Activated CD4-positive, alpha-beta T cell treated with anti-CD3 and anti-CD28 coated beads for 36 hours (primary cell): ENCODE measurements at regions not wholly inside any gene's neighbourhood (a gene's known extent, or its start where the extent isn't known, plus 50 kb on each side); places are given as distances from the start of the nearest gene placed in this dataset.
"Not testable (repeated sequence)": the region's sequence is repeated elsewhere in the genome, so short reads cannot be mapped to it uniquely, and the experiment has no call there.

Experiments used
- ATAC-seq: fragments of 200-7000 bp; cut with Tn5 transposase; one replicate; pipeline ENCODE4 v1.10.0; 2021; ENCODE audit warnings: mild to moderate bottlenecking, moderate library complexity
- CTCF ChIA-PET: fragments of 350-600 bp; sonication (Branson Sonifier 250); formaldehyde crosslinking; loops from one replicate; lab custom pipeline; 2021; ENCODE audit warnings: antibody characterized with exemption; lab: Charles Lee
- POLR2A ChIA-PET: fragments of 350-600 bp; sonication (Branson Sonifier 250); formaldehyde crosslinking; loops from one replicate; lab custom pipeline; 2021; ENCODE audit warnings: antibody characterized with exemption, inconsistent platforms; lab: Charles Lee
- DNase-seq: peaks from one replicate; pipeline ENCODE4 v3.0.0-alpha.2; 2020
- H3K27ac Mint-ChIP-seq: one replicate; pipeline ENCODE4 v1.8.0; 2021; ENCODE audit warnings: mixed read lengths
- H3K27me3 Mint-ChIP-seq: one replicate; pipeline ENCODE4 v1.8.0; 2021; ENCODE audit warnings: mixed read lengths
- H3K36me3 Mint-ChIP-seq: one replicate; pipeline ENCODE4 v1.8.0; 2021; ENCODE audit warnings: low read depth, mixed read lengths
- H3K4me1 Mint-ChIP-seq: one replicate; pipeline ENCODE4 v1.8.0; 2021; ENCODE audit warnings: mixed read lengths
- H3K4me3 Mint-ChIP-seq: one replicate; pipeline ENCODE4 v1.8.0; 2021; ENCODE audit warnings: mild to moderate bottlenecking, moderate library complexity, mixed read lengths
- H3K9me3 Mint-ChIP-seq: one replicate; pipeline ENCODE4 v1.8.0; 2021; ENCODE audit warnings: low read depth, mixed read lengths
- intact Hi-C, 2 experiments: fragments of 100-400 bp; cut with DNase I in 1 of 2; cut with micrococcal nuclease in 1 of 2; formaldehyde crosslinking; loops; one replicate each; pipeline versions ENCODE4 v1.14.2 to v1.15.1; 2022 to 2024; cut with DNase I, micrococcal nuclease

- POLR2A ChIA-PET, DNase-seq, H3K36me3 Mint-ChIP-seq, H3K27me3 Mint-ChIP-seq, H3K9me3 Mint-ChIP-seq, ATAC-seq, intact Hi-C loops: not testable (repeated sequence)
- CTCF ChIA-PET: interaction anchor here (0.5 to 9.3 kb wide), 19 partner anchors 11 to 208 kb away, joined by 3 to 137 read pairs (median 4); no protein-coding TSS in a partner anchor
- peaks cover 81% of the 10 kb centered on the region for H3K4me1 Mint-ChIP-seq
- peak overlapping the region; percentile 88 for H3K27ac Mint-ChIP-seq
- H3K4me3 Mint-ChIP-seq: peak overlapping the region; percentile 69
Observed at GRCh38 chr15:31440216-31440615, 113.6 kb downstream of the KLF13 start.

DNA sequence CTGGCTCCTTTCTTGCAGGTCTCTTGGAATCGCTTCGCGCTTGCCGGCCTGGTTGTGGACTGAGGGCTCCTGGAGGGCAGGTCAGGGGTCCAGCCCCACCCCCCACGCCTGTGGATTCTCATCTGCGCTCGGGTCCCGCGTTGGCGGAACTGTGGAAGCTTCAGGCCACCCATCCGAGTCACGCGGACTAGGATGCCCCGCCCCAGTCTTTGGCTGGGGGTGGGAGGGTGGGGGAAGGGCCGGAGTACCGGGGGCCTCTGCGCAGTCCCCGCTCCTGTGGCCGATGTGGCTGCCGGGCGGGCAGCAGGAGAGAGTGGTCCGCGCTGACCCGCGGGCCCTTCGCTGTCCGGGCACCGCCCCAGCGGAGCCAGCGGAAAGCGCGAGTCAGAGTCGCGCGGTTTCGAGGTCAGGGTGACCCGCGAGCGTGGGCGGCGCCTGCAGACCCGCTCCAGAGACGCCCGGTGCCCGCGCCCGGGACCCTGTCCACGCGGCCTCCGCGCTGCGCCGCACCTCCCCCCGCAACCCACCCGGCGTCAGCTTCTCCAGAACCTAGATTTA lies 114.2 kb downstream of the KLF13 start:
- CTCF ChIA-PET: interaction anchor here (0.5 to 9.3 kb wide), 7 partner anchors 14 to 116 kb away, joined by 3 to 137 read pairs (median 3); no protein-coding TSS in a partner anchor
- peak overlapping the region; percentile 88 for H3K27ac Mint-ChIP-seq
- peak; percentile 65 for DNase-seq
- peaks cover 75% of the 10 kb centered on the region for H3K4me1 Mint-ChIP-seq
- H3K4me3 Mint-ChIP-seq: peak overlapping the region; percentile 69
- POLR2A ChIA-PET: no interaction called here
- ATAC-seq: peak; percentile 7
- intact Hi-C loops: no loop called here
- no peaks in the 10 kb centered on the region for H3K36me3 Mint-ChIP-seq
- no peaks in the 10 kb centered on the region for H3K27me3 Mint-ChIP-seq
- no peaks in the 10 kb centered on the region for H3K9me3 Mint-ChIP-seq

- POLR2A ChIA-PET: no interaction called here
- Mint-ChIP-seq H3K4me3 (peak overlapping the region; percentile 8), H3K27ac (peak overlapping the region; percentile 4), H3K4me1 (peaks cover 61% of the 10 kb centered on the region), H3K27me3 (peaks cover 2% of the 10 kb centered on the region), H3K9me3 (no peaks in the 10 kb centered on the region), H3K36me3 (no peaks in the 10 kb centered on the region)
- ATAC-seq (no peak), DNase-seq (no peak)
- CTCF ChIA-PET: interaction anchor here (1.1 to 2.0 kb wide), 2 partner anchors 46 to 227 kb away, joined by 3 to 9 read pairs; no protein-coding TSS in a partner anchor
- intact Hi-C loops: loop anchor here in 1 of 2 experiments (2.0 kb wide), 1 partner anchor 17 kb away; no protein-coding TSS in a partner anchor
Observed at GRCh38 chr15:31442226-31442625, 115.6 kb downstream of the KLF13 start.

DNA sequence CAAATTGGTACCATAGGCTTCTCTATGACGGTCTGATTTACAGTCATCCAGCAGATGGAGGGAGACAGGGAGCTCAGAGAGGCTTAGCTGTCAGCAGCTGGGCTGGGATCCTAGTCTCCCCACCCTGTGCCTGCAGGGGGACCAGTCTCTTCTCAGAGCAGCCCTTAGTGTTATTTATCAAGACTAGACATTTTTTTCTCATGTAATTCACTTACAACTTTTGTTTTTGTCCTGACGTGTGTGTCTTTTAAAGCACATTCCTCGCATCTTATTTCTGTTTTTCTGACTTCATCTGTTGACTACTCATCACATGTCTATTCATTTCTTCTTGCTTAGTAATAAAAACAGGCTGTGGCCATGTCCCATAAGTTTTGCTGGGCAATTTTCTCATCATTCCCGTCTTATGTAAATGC lies 116.1 kb downstream of the KLF13 start:
- Mint-ChIP-seq H3K27me3 (peaks cover 2% of the 10 kb centered on the region), H3K27ac (no peak overlapping the region), H3K9me3 (no peaks in the 10 kb centered on the region), H3K4me3 (no peak overlapping the region), H3K4me1 (peaks cover 56% of the 10 kb centered on the region), H3K36me3 (no peaks in the 10 kb centered on the region)
- ChIA-PET POLR2A (no interaction called here), CTCF (interaction anchor here (0.9 to 2.0 kb wide), 5 partner anchors 37 to 228 kb away, joined by 3 to 9 read pairs (median 3); no protein-coding TSS in a partner anchor)
- ATAC-seq (no peak), DNase-seq (peak; percentile 38)
- intact Hi-C loops: loop anchor here in 1 of 2 experiments (2.0 kb wide), 1 partner anchor 16 kb away; no protein-coding TSS in a partner anchor

- peaks cover 2% of the 10 kb centered on the region for H3K27me3 Mint-ChIP-seq
- intact Hi-C loops: no loop called here
- no peaks in the 10 kb centered on the region for H3K36me3 Mint-ChIP-seq
- ATAC-seq (peak; percentile 10), DNase-seq (no peak)
- POLR2A ChIA-PET: no interaction called here
- CTCF ChIA-PET: no interaction called here
- peaks cover 46% of the 10 kb centered on the region for H3K4me1 Mint-ChIP-seq
- H3K9me3 Mint-ChIP-seq: no peaks in the 10 kb centered on the region
- H3K4me3 Mint-ChIP-seq: no peak overlapping the region
- H3K27ac Mint-ChIP-seq: no peak overlapping the region
Observed at GRCh38 chr15:31444844-31445243, 118.2 kb downstream of the KLF13 start.

DNA sequence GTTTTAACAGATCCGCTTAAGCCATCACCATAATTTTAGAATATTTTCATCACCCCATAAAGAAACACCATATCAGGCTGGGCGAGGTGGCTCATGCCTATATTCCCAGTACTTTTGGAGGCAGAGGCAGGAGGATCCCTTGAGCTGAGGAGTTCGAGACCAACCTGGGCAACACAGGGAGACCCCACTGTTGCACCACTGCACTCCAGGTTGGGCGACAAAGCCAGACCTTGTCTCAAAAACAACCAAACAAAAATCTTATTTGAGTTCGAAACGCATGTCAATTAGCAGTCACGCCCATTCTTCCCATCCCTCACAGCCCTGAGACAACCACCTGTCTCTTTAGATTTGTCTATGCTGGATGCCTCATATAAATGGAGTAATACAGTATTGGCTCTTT lies 119.9 kb downstream of the KLF13 start:
- H3K4me3 Mint-ChIP-seq: no peak overlapping the region
- peaks cover 39% of the 10 kb centered on the region for H3K4me1 Mint-ChIP-seq
- no peaks in the 10 kb centered on the region for H3K36me3 Mint-ChIP-seq
- ChIA-PET CTCF (no interaction called here), POLR2A (no interaction called here)
- DNase-seq: no peak
- intact Hi-C loops: no loop called here
- H3K27ac Mint-ChIP-seq: no peak overlapping the region
- ATAC-seq: no peak
- H3K27me3 Mint-ChIP-seq: peaks cover 2% of the 10 kb centered on the region
- peaks cover 3% of the 10 kb centered on the region for H3K9me3 Mint-ChIP-seq

DNA sequence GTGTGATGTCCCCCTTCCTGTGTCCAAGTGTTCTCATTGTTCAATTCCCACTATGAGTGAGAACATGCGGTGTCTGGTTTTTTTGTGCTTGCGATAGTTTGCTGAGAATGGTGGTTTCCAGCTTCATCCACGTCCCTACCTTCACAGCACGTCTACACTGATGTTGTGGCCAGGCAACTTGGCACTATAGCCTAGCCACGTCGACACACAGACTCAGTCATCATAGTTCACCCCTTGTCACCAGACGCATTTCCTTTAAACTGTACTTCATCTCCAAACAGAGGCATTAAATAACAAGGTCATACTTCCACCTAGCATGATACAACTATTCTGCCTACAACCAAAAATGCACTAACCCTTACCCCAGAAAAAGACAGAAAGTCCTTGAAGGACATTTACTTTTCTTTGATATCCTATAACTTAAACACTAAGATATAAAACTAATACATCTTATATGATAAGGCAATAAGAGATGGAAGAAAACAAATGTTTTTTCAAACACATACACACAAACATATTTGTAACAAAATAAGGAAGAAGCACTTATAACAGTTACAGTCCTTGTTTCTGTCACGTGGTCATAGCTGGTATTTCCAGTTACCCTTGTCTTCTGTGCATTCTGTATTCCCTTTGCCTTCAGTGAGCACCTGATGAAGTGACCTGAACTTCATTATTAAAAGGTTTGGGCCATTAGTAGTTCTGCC lies 121.4 kb downstream of the KLF13 start:
- Mint-ChIP-seq H3K4me3 (no peak overlapping the region), H3K27me3 (peaks cover 2% of the 10 kb centered on the region), H3K4me1 (peaks cover 25% of the 10 kb centered on the region), H3K9me3 (peaks cover 3% of the 10 kb centered on the region), H3K27ac (peak overlapping the region; percentile 15), H3K36me3 (no peaks in the 10 kb centered on the region)
- ChIA-PET CTCF (interaction anchor here (0.6 to 2.2 kb wide), 3 partner anchors 11 to 41 kb away, joined by 3 to 10 read pairs (median 9); no protein-coding TSS in a partner anchor), POLR2A (no interaction called here)
- intact Hi-C loops: no loop called here
- DNase-seq (no peak), ATAC-seq (no peak)

- ChIA-PET POLR2A (interaction anchor here (0.6 kb wide), 1 partner anchor 18 kb away, joined by 5 read pairs; no protein-coding TSS in a partner anchor), CTCF (interaction anchor here (0.6 to 2.2 kb wide), 4 partner anchors 11 to 103 kb away, joined by 3 to 10 read pairs (median 6); no protein-coding TSS in a partner anchor)
- H3K4me1 Mint-ChIP-seq: peaks cover 21% of the 10 kb centered on the region
- H3K36me3 Mint-ChIP-seq: no peaks in the 10 kb centered on the region
- H3K27ac Mint-ChIP-seq: peak overlapping the region; percentile 23
- no peak for DNase-seq
- no peak for ATAC-seq
- no peak overlapping the region for H3K4me3 Mint-ChIP-seq
- intact Hi-C loops: no loop called here
- H3K9me3 Mint-ChIP-seq: peaks cover 3% of the 10 kb centered on the region
- H3K27me3 Mint-ChIP-seq: peaks cover 2% of the 10 kb centered on the region
Observed at GRCh38 chr15:31448635-31448979, 122.0 kb downstream of the KLF13 start.

- no peak for ATAC-seq
Observed at GRCh38 chr15:31452595-31453557, 126.2 kb downstream of the KLF13 start.

DNA sequence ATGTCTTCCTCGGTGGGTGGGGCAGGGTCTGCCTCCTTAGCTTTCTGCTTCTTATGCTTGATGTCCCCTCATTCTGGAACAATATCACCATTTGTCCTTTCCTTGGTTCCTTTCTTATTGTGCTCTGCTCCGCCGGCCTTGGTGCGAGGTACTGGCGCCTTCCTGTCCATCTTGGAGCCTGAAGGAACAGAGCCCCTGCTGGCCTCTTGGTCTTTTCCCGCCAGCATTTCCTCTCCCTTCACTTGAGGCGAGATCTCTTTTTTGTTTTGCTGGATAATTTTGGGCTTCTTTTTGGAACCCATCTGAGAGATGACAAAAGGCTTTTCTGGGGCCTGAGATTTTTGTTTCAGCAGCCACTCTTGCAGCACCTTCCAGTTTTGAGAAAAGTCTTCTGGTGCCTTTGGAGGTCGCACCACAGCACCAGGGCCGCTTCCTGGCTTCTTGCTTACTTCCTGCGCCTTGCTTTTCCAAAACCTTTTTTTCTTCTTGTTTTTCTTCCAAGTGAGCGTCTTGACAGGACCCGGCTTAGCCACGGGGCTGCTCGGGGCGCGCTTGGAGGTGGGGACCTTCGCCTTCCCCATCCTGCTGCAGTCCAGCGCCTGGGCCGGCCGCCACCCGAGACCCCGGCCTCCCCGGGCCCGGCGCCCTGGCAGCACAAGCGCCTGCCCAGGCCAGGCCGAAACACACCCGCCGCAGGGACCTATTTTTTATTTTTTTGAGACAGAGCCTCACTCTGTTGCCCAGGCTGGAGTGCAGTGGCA lies 127.1 kb downstream of the KLF13 start:
- Mint-ChIP-seq H3K4me1 (peaks cover 19% of the 10 kb centered on the region), H3K27me3 (no peaks in the 10 kb centered on the region), H3K27ac (no peak overlapping the region), H3K9me3 (peaks cover 7% of the 10 kb centered on the region), H3K36me3 (peaks cover 4% of the 10 kb centered on the region), H3K4me3 (no peak overlapping the region)
- no peak for ATAC-seq
- intact Hi-C loops: no loop called here
- ChIA-PET POLR2A (interaction anchor here (0.6 kb wide), 1 partner anchor 239 kb away, joined by 3 read pairs; no protein-coding TSS in a partner anchor), CTCF (interaction anchor here (0.7 kb wide), 1 partner anchor 56 kb away, joined by 3 read pairs; no protein-coding TSS in a partner anchor)
- DNase-seq: no peak

More at GRCh38 chr15:31452595-31453557, 126.2 kb downstream of the KLF13 start:
- ChIA-PET POLR2A (no interaction called here), CTCF (interaction anchor here (0.8 to 1.8 kb wide), 2 partner anchors 9 to 38 kb away, joined by 3 to 6 read pairs; no protein-coding TSS in a partner anchor)
- intact Hi-C loops: no loop called here
- Mint-ChIP-seq H3K4me3 (no peak overlapping the region), H3K27ac (no peak overlapping the region), H3K27me3 (no peaks in the 10 kb centered on the region), H3K4me1 (peaks cover 19% of the 10 kb centered on the region), H3K9me3 (peaks cover 7% of the 10 kb centered on the region), H3K36me3 (peaks cover 4% of the 10 kb centered on the region)
- no peak for DNase-seq
